Endothelial cell of umbilical vein (primary cell): ENCODE measurements at regions not wholly inside any gene's neighbourhood (a gene's known extent, or its start where the extent isn't known, plus 50 kb on each side); places are given as distances from the start of the nearest gene placed in this dataset.

Experiments
- BruUV-seq: library from RNA; stranded (reverse); fragments of 400-500 nt; replicated peaks from 2 replicates; lab custom pipeline; 2021; lab: Mats Ljungman, UMichigan
- CTCF ChIA-PET: fragments of 300-600, 350-600 bp; sonication (Branson Sonifier 250); formaldehyde crosslinking; loops from one replicate; lab custom pipeline; 2021; ENCODE audit warnings: antibody characterized with exemption, inconsistent platforms; lab: Charles Lee
- POLR2A ChIA-PET: fragments of 300-600, 350-600 bp; sonication (Branson Sonifier 250); formaldehyde crosslinking; loops from one replicate; lab custom pipeline; 2021; ENCODE audit warnings: antibody characterized with exemption, inconsistent platforms; lab: Charles Lee
- DNase-seq: peaks from one replicate; pipeline ENCODE4 v3.0.0-alpha.2; 2011; ENCODE audit warnings: low read depth, low spot score
- FAIRE-seq: peaks from 2 replicates; lab custom pipeline; 2011; peaks lifted over from hg19 to GRCh38; lab: Jason Lieb, UNC
- H2AFZ ChIP-seq: 2 replicates; pipeline ENCODE4 v1.6.0; 2012; ENCODE audit warnings: low read depth, low read length, control low read depth, inconsistent platforms
- H3K27ac ChIP-seq: 2 replicates; pipeline ENCODE4 v1.5.1; 2011; ENCODE audit warnings: low read depth, mild to moderate bottlenecking, control low read depth, low read length, moderate library complexity; ENCODE audit not compliant: insufficient read depth
- H3K27me3 ChIP-seq, 2 experiments: 2 replicates each; pipeline versions ENCODE4 v1.6.0 to v1.6.1; 2011; ENCODE audit warnings: low read length in 2 of 2, mixed read lengths in 1 of 2; ENCODE audit not compliant: control insufficient read depth in 2 of 2, insufficient read depth in 2 of 2
- H3K36me3 ChIP-seq, 2 experiments: 2 replicates in 1 of 2; 3 replicates in 1 of 2; pipeline ENCODE4 v1.5.1; 2011; ENCODE audit warnings: low read length in 2 of 2, mild to moderate bottlenecking in 1 of 2, moderate library complexity in 1 of 2; ENCODE audit not compliant: control insufficient read depth in 2 of 2, insufficient read depth in 2 of 2; ENCODE audit errors: extremely low read depth in 1 of 2
- H3K4me1 ChIP-seq: 3 replicates; pipeline ENCODE4 v1.5.1; 2011; ENCODE audit warnings: mild to moderate bottlenecking, low read length; ENCODE audit not compliant: control insufficient read depth, insufficient read depth; ENCODE audit errors: extremely low read depth
- H3K4me2 ChIP-seq: 2 replicates; pipeline ENCODE4 v1.6.1; 2011; ENCODE audit warnings: low read length, control low read depth, mixed read lengths; ENCODE audit not compliant: insufficient read depth
- H3K4me3 ChIP-seq, 3 experiments: fragments of 200-600 bp in 1 of 3; sonication (generic), shearing (Covaris generic) in 1 of 3; replicated peaks in 1 of 3; 2 replicates each; pipeline ENCODE4 v1.5.1; 2011 to 2016; ENCODE audit warnings: control low read depth in 3 of 3, low read length in 3 of 3, mild to moderate bottlenecking in 2 of 3, inconsistent platforms in 1 of 3, low read depth in 1 of 3, moderate library complexity in 1 of 3; ENCODE audit not compliant: insufficient read depth in 1 of 3
- H3K79me2 ChIP-seq: 2 replicates; pipeline ENCODE4 v1.6.0; 2012; ENCODE audit warnings: low read length, inconsistent platforms; ENCODE audit not compliant: control insufficient read depth, insufficient read depth
- H3K9ac ChIP-seq: replicated peaks from 2 replicates; pipeline ENCODE3; 2011; ENCODE audit warnings: low read length, control low read depth; ENCODE audit not compliant: insufficient read depth; ENCODE audit errors: extremely low read depth
- H3K9me1 ChIP-seq: replicated peaks from 3 replicates; pipeline ENCODE4 v1.6.0; 2011; ENCODE audit warnings: mild to moderate bottlenecking, low read length; ENCODE audit not compliant: control insufficient read depth, insufficient read depth; ENCODE audit errors: extremely low read depth
- H3K9me3 ChIP-seq: replicated peaks from 2 replicates; pipeline ENCODE4 v1.5.1; 2012; ENCODE audit warnings: low read length, inconsistent platforms; ENCODE audit not compliant: control insufficient read depth, insufficient read depth
- H4K20me1 ChIP-seq: replicated peaks from 2 replicates; pipeline ENCODE3; 2011; ENCODE audit warnings: mild to moderate bottlenecking, low read length; ENCODE audit not compliant: control insufficient read depth, insufficient read depth; ENCODE audit errors: extremely low read depth
- CTCF ChIP-seq, 2 donors: IDR thresholded peaks; 1 replicate in 1 of 2; 2 replicates in 1 of 2; pipeline ENCODE4 v1.5.1; 2011; ENCODE audit warnings: low read length in 2 of 2, mild to moderate bottlenecking in 2 of 2, moderate library complexity in 2 of 2, control low read depth in 1 of 2, inconsistent platforms in 1 of 2, low read depth in 1 of 2; ENCODE audit not compliant: insufficient read depth in 1 of 2; ENCODE audit errors: extremely low read depth in 1 of 2
- EZH2 ChIP-seq: IDR thresholded peaks from 2 replicates; pipeline ENCODE4 v1.6.1; 2012; ENCODE audit warnings: borderline replicate concordance, low read depth, mild to moderate bottlenecking, moderate library complexity, low read length, inconsistent platforms; ENCODE audit not compliant: severe bottlenecking
- FOS ChIP-seq: IDR thresholded peaks from 2 replicates; pipeline ENCODE4 v1.6.1; 2011; ENCODE audit warnings: mild to moderate bottlenecking, low read length, moderate library complexity, borderline replicate concordance; ENCODE audit not compliant: insufficient read depth
- GATA2 ChIP-seq: IDR thresholded peaks from 2 replicates; pipeline ENCODE4 v1.7.0; 2011; ENCODE audit warnings: low read depth, mild to moderate bottlenecking, moderate library complexity, mixed read lengths, low read length; ENCODE audit not compliant: insufficient read length, insufficient read depth
- JUN ChIP-seq: IDR thresholded peaks from 2 replicates; pipeline ENCODE4 v1.6.1; 2011; ENCODE audit warnings: borderline replicate concordance, low read depth; ENCODE audit not compliant: insufficient read length, insufficient read depth
- MAX ChIP-seq: IDR thresholded peaks from 2 replicates; pipeline ENCODE4 v1.6.1; 2011; ENCODE audit not compliant: insufficient read depth, insufficient read length
- MYC ChIP-seq: IDR thresholded peaks from one replicate; pipeline ENCODE4 v1.6.1; 2011; ENCODE audit warnings: mild to moderate bottlenecking, low read depth, low read length
- POLR2A ChIP-seq: IDR thresholded peaks from 2 replicates; pipeline ENCODE4 v1.6.1; 2012; ENCODE audit warnings: low read depth, mild to moderate bottlenecking, control low read depth, low read length
- POLR2AphosphoS5 ChIP-seq: IDR thresholded peaks from 2 replicates; pipeline ENCODE4 v1.6.1; 2012; ENCODE audit warnings: low read depth, mild to moderate bottlenecking, control low read depth, low read length, moderate library complexity; ENCODE audit not compliant: insufficient read depth
- dilution Hi-C: fragments of 300-500 bp; cut with MboI; formaldehyde crosslinking; loops from one replicate; pipeline ENCODE4 v1.15.0; 2019; ENCODE audit warnings: low sequenced_read_pairs; ENCODE audit not compliant: extremely low pct_ligation_motif_present
- intact Hi-C: fragments of 100-400 bp; cut with micrococcal nuclease; formaldehyde crosslinking; loops from one replicate; pipeline ENCODE4 v1.10.0; 2022

GRCh38 chr3:192033246-192033645 is 572.3 kb downstream of the PYDC2 start:
- BruUV-seq: no TSS peak
- POLR2A ChIA-PET: no interaction called here
- FAIRE-seq (no peak), DNase-seq (no peak)
- Histone ChIP-seq H3K27me3 (no peaks in the 10 kb centered on the region), H3K4me2 (no peak overlapping the region), H3K9me3 (no peaks in the 10 kb centered on the region), H3K9ac (no peak overlapping the region), H3K4me3 (no peak overlapping the region), H3K27ac (no peak overlapping the region), H3K79me2 (no peaks in the 10 kb centered on the region), H3K4me1 (no peaks in the 10 kb centered on the region), H3K36me3 (no peaks in the 10 kb centered on the region), H3K9me1 (no peaks in the 10 kb centered on the region), H2AFZ (no peak overlapping the region), H4K20me1 (no peaks in the 10 kb centered on the region)
- dilution Hi-C loops: no loop called here
- TF ChIP-seq JUN (no peak), CTCF (IDR thresholded peaks at IDR 0.05; ENCODE audit: extremely low read depth in 1 of 2, insufficient read depth in 1 of 2, low read depth in 1 of 2, low read length in 2 of 2) (no peak), MAX (no peak), POLR2AphosphoS5 (no peak), GATA2 (no peak), MYC (no peak), EZH2 (no peak), FOS (no peak), POLR2A (no peak)
- CTCF ChIA-PET: interaction anchor here (1.2 kb wide), 1 partner anchor 15 kb away, joined by 3 read pairs; no protein-coding TSS in a partner anchor
- intact Hi-C loops: loop anchor here (5.0 kb wide), 1 partner anchor 49 kb away; no protein-coding TSS in a partner anchor
